Brain microvascular endothelial cell (primary cell): ENCODE measurements at regions not wholly inside any gene's neighbourhood (a gene's known extent, or its start where the extent isn't known, plus 50 kb on each side); places are given as distances from the start of the nearest gene placed in this dataset.

Experiments
- DNase-seq: peaks from one replicate; pipeline ENCODE4 v3.0.0-alpha.2; 2020
- H3K27ac ChIP-seq: fragments of 250-450 bp; sonication (Bioruptor Pico); 2 replicates; pipeline ENCODE4 v1.5.1; 2020; ENCODE audit warnings: mild to moderate bottlenecking, moderate library complexity
- H3K27me3 ChIP-seq: fragments of 250-450 bp; sonication (Bioruptor Pico); replicated peaks from 2 replicates; pipeline ENCODE4 v1.5.1; 2020; ENCODE audit warnings: mild to moderate bottlenecking
- H3K36me3 ChIP-seq: fragments of 250-450 bp; sonication (Bioruptor Pico); replicated peaks from 2 replicates; pipeline ENCODE4 v1.5.1; 2020; ENCODE audit warnings: mild to moderate bottlenecking
- H3K4me3 ChIP-seq: 2 replicates; pipeline ENCODE4 v1.5.1; 2011; ENCODE audit warnings: low read depth, mild to moderate bottlenecking, control low read depth, low read length, moderate library complexity
- CTCF ChIP-seq: IDR thresholded peaks from 2 replicates; pipeline ENCODE4 v1.5.1; 2011; ENCODE audit warnings: low read depth, mild to moderate bottlenecking, moderate library complexity, low read length, control low read depth, inconsistent platforms; ENCODE audit errors: missing control alignments
- in situ Hi-C: cut with HindIII; loops from 2 replicates; pipeline ENCODE4 v1.10.0; 2017; ENCODE audit warnings: low sequenced_read_pairs, low pct_ligation_motif_present

DNA sequence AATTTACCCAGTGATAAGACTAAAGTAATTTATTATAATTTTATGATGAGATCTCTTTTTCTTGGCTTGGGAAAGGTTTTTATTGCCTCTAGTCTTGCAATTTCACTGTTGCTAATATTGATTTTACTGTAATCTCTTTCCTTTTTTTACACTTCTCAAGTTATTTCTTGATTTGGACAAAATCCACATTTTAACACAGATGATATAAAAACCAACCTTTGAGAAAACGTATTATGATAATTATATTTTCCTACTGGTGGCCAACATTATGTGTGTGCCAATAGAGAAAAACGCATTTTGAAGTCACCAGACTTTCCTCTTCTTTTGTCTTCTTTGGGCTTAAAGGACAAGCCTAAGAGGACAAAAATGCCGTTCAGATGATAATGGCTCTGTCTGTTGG, 314.9 kb downstream of the PRDM2 start:
- in situ Hi-C loops = no loop called here
- Histone ChIP-seq H3K36me3 (no peaks in the 10 kb centered on the region), H3K27ac (no peak overlapping the region), H3K4me3 (no peak overlapping the region), H3K27me3 (no peaks in the 10 kb centered on the region)
- no peak for TF ChIP-seq CTCF
- DNase-seq = no peak

- no peak for DNase-seq
- Histone ChIP-seq H3K27ac (no peak overlapping the region), H3K4me3 (no peak overlapping the region), H3K27me3 (no peaks in the 10 kb centered on the region), H3K36me3 (no peaks in the 10 kb centered on the region)
- in situ Hi-C loops = no loop called here
- no peak for TF ChIP-seq CTCF
Measured at GRCh38 chr1:14015917-14016316, 315.9 kb downstream of the PRDM2 start.

- Histone ChIP-seq H3K27me3 (no peaks in the 10 kb centered on the region), H3K27ac (no peak overlapping the region), H3K4me3 (no peak overlapping the region), H3K36me3 (no peaks in the 10 kb centered on the region)
- DNase-seq = no peak
- TF ChIP-seq CTCF = no peak
- in situ Hi-C loops = no loop called here
Measured at GRCh38 chr1:14017531-14017961, 317.6 kb downstream of the PRDM2 start.

DNA sequence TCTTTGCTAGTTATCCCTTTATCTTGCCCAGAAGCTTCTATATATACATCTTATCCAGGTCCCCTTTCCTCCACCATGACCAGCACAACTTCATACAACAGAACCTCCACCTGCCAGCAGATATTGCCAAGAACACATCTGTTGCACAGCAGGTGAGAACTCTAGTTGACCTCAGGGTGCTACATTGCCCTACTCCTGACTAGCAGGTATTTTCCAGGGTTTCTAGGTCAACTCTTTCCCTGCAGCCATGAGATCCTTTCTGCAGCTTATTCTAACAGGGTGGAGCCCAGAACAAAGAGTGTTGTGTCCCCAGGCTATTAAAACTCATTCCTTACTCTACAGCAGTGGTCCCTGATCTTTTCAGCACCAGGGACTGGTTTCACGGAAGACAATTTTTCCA, 319.5 kb downstream of the PRDM2 start:
- no peak for TF ChIP-seq CTCF
- H3K27ac ChIP-seq = no peak overlapping the region
- H3K27me3 ChIP-seq = no peaks in the 10 kb centered on the region
- no peaks in the 10 kb centered on the region for H3K36me3 ChIP-seq
- DNase-seq = no peak
- no peak overlapping the region for H3K4me3 ChIP-seq
- in situ Hi-C loops = no loop called here

GRCh38 chr1:14020006-14020405, 320.0 kb downstream of the PRDM2 start:
- no peaks in the 10 kb centered on the region for H3K27me3 ChIP-seq
- no peak for DNase-seq
- no peak for TF ChIP-seq CTCF
- H3K27ac ChIP-seq = no peak overlapping the region
- H3K36me3 ChIP-seq = no peaks in the 10 kb centered on the region
- H3K4me3 ChIP-seq = no peak overlapping the region
- in situ Hi-C loops = no loop called here

GRCh38 chr1:14027099-14027498, 327.1 kb downstream of the PRDM2 start:
- no peak for DNase-seq
- Histone ChIP-seq H3K36me3 (no peaks in the 10 kb centered on the region), H3K27ac (no peak overlapping the region), H3K27me3 (no peaks in the 10 kb centered on the region), H3K4me3 (no peak overlapping the region)
- in situ Hi-C loops = no loop called here
- no peak for TF ChIP-seq CTCF
